ENCODE measurements at regions not wholly inside any gene's neighbourhood (a gene's known extent, or its start where the extent isn't known, plus 50 kb on each side); places are given as distances from the start of the nearest gene placed in this dataset.

- TF ChIP-seq COPS2 (conservative IDR thresholded peaks at IDR 0.05) (no peak), TFE3 (CRISPR knock-in tag; IDR thresholded peaks at IDR 0.05) (no peak), PURB (CRISPR knock-in tag; IDR thresholded peaks at IDR 0.05; ENCODE audit: low read depth) (no peak), HCFC1 (IDR thresholded peaks at IDR 0.05; ENCODE audit: low read depth, low read length) (no peak), NFATC3 (IDR thresholded peaks at IDR 0.05) (no peak), ATF1 (CRISPR knock-in tag; IDR thresholded peaks at IDR 0.05) (no peak), ATF1 (tag; IDR thresholded peaks at IDR 0.05) (no peak), CTCF (IDR thresholded peaks at IDR 0.05 in 2 of 3, conservative IDR thresholded peaks at IDR 0.05 in 1 of 3; ENCODE audit: insufficient read depth in 2 of 3, low read depth in 1 of 3, low read length in 3 of 3) (no peak), PKNOX1 (IDR thresholded peaks at IDR 0.05) (no peak), THAP7 (CRISPR knock-in tag; IDR thresholded peaks at IDR 0.05) (no peak), TEAD4 (IDR thresholded peaks at IDR 0.05; ENCODE audit: low read length) (no peak), TEAD4 (CRISPR knock-in tag; IDR thresholded peaks at IDR 0.05; ENCODE audit: borderline replicate concordance) (no peak), FOXK1 (CRISPR knock-in tag; IDR thresholded peaks at IDR 0.05; ENCODE audit: borderline replicate concordance) (no peak), CTCFL (IDR thresholded peaks at IDR 0.05; ENCODE audit: borderline replicate concordance, insufficient read depth, low read depth, low read length, poor library complexity, severe bottlenecking) (no peak), ELF2 (CRISPR knock-in tag; IDR thresholded peaks at IDR 0.05) (no peak), PPARD (CRISPR knock-in tag; IDR thresholded peaks at IDR 0.05) (no peak)
These were observed 215.1 kb upstream of the TBX18 start (continued) for GRCh38 chr6:84979541-84979940.

All from K562 (cell line).